SK-N-SH (cell line): ENCODE measurements at regions not wholly inside any gene's neighbourhood (a gene's known extent, or its start where the extent isn't known, plus 50 kb on each side); places are given as distances from the start of the nearest gene placed in this dataset.
"Not testable (repeated sequence)": the region's sequence is repeated elsewhere in the genome, so short reads cannot be mapped to it uniquely, and the experiment has no call there.

Source experiments
- CTCF ChIA-PET: fragments of 300-600, 350-600 bp; formaldehyde crosslinking; extraction: SDS; loops from one replicate; lab custom pipeline; 2021; lab: Yijun Ruan, JAX
- POLR2A ChIA-PET: fragments of 350-600 bp; sonication (Branson Sonifier 250); formaldehyde crosslinking; extraction: SDS; loops from one replicate; lab custom pipeline; 2020; ENCODE audit warnings: antibody characterized with exemption, inconsistent platforms; lab: Yijun Ruan, JAX
- DNase-seq: peaks from one replicate; pipeline ENCODE4 v3.0.0; 2012
- H2AFZ ChIP-seq: fragments of 200-600 bp; sonication (generic); 2 replicates; pipeline ENCODE4 v1.8.1; 2016; ENCODE audit warnings: antibody characterized with exemption, mild to moderate bottlenecking, low read depth
- H3F3A ChIP-seq: fragments of 200-600 bp; sonication (generic); replicated peaks from 2 replicates; pipeline ENCODE3; 2016; ENCODE audit warnings: antibody characterized with exemption, mild to moderate bottlenecking; ENCODE audit not compliant: insufficient read depth
- H3K27ac ChIP-seq, 2 experiments: fragments of 200-500 bp in 1 of 2; fragments of 200-600 bp in 1 of 2; sonication (Bioruptor generic) in 1 of 2; sonication (generic), shearing (Covaris generic) in 1 of 2; 2 replicates each; pipeline versions ENCODE4 v1.5.1 to v1.6.1; 2014 to 2016; ENCODE audit warnings: low read depth in 2 of 2, inconsistent platforms in 1 of 2, low read length in 1 of 2, mild to moderate bottlenecking in 1 of 2, mixed read lengths in 1 of 2
- H3K27me3 ChIP-seq: fragments of 200-600 bp; sonication (generic), shearing (Covaris generic); 2 replicates; pipeline ENCODE4 v1.6.1; 2016; ENCODE audit warnings: mixed run types; ENCODE audit not compliant: insufficient read depth
- H3K36me3 ChIP-seq, 2 experiments: fragments of 200-500 bp in 1 of 2; fragments of 200-600 bp in 1 of 2; sonication (Bioruptor generic) in 1 of 2; sonication (generic) in 1 of 2; replicated peaks in 1 of 2; 2 replicates each; pipeline versions ENCODE3 to v1.5.1; 2014 to 2016; ENCODE audit warnings: low read length in 1 of 2, mild to moderate bottlenecking in 1 of 2; ENCODE audit not compliant: insufficient read depth in 2 of 2, control insufficient read depth in 1 of 2
- H3K4me1 ChIP-seq, 2 experiments: fragments of 200-500 bp in 1 of 2; fragments of 200-600 bp in 1 of 2; sonication (Bioruptor generic) in 1 of 2; sonication (generic), shearing (Covaris generic) in 1 of 2; 2 replicates each; pipeline versions ENCODE4 v1.5.1 to v1.6.1; 2014 to 2016; ENCODE audit warnings: low read depth in 1 of 2, low read length in 1 of 2, mixed run types in 1 of 2; ENCODE audit not compliant: insufficient read depth in 2 of 2, control insufficient read depth in 1 of 2
- H3K4me2 ChIP-seq: fragments of 200-600 bp; sonication (generic), shearing (Covaris generic); 2 replicates; pipeline ENCODE4 v1.6.1; 2017; ENCODE audit warnings: mixed run types
- H3K4me3 ChIP-seq, 2 experiments: fragments of 200-500 bp in 1 of 2; fragments of 200-600 bp in 1 of 2; sonication (Bioruptor generic) in 1 of 2; sonication (generic), shearing (Covaris generic) in 1 of 2; 2 replicates each; pipeline versions ENCODE4 v1.5.1 to v1.8.1; 2014 to 2016; ENCODE audit warnings: low read depth in 2 of 2, inconsistent platforms in 1 of 2, low read length in 1 of 2, mild to moderate bottlenecking in 1 of 2, mixed read lengths in 1 of 2, moderate library complexity in 1 of 2
- H3K79me2 ChIP-seq: fragments of 200-600 bp; sonication (generic); 2 replicates; pipeline ENCODE4 v1.8.1; 2017; ENCODE audit warnings: mild to moderate bottlenecking; ENCODE audit not compliant: insufficient read depth
- H3K9ac ChIP-seq: fragments of 200-600 bp; sonication (generic); 2 replicates; pipeline ENCODE4 v1.6.1; 2017; ENCODE audit warnings: mixed run types
- H3K9me2 ChIP-seq: fragments of 200-600 bp; sonication (generic); 2 replicates; pipeline ENCODE4 v1.6.1; 2017; ENCODE audit warnings: mixed run types
- H3K9me3 ChIP-seq: fragments of 200-600 bp; sonication (generic); 2 replicates; pipeline ENCODE4 v1.6.1; 2017; ENCODE audit warnings: mixed run types, mild to moderate bottlenecking, moderate library complexity
- H4K20me1 ChIP-seq: fragments of 200-600 bp; sonication (generic); 2 replicates; pipeline ENCODE4 v1.6.1; 2017; ENCODE audit warnings: mild to moderate bottlenecking, mixed run types; ENCODE audit not compliant: insufficient read depth
- WGBS: methylation state at CpG from one replicate; pipeline ENCODE4 v1.1.6; 2017; ENCODE audit warnings: low lambda C conversion rate; 5-methylcytosine and 5-hydroxymethylcytosine counted together

GRCh38 chr9:39533763-39534548, 178.5 kb downstream of the SPATA31A1 start:
- H4K20me1 ChIP-seq, H3K27me3 ChIP-seq, CTCF ChIA-PET, H2AFZ ChIP-seq, H3K9me2 ChIP-seq, H3K9me3 ChIP-seq, POLR2A ChIA-PET, H3K79me2 ChIP-seq, H3K27ac ChIP-seq, H3K4me2 ChIP-seq, H3K36me3 ChIP-seq, H3F3A ChIP-seq, H3K4me1 ChIP-seq, H3K4me3 ChIP-seq, DNase-seq, H3K9ac ChIP-seq: not testable (repeated sequence)
- WGBS = 93% methylated on average over 14 of the region's 38 CpGs

- H3K9ac ChIP-seq, POLR2A ChIA-PET, H3K4me3 ChIP-seq: not testable (repeated sequence)
Observed at GRCh38 chr9:39534897-39535296, 179.4 kb downstream of the SPATA31A1 start.

GRCh38 chr9:39542157-39542556, 186.7 kb downstream of the SPATA31A1 start:
- H3K9me3 ChIP-seq, H3K79me2 ChIP-seq, H2AFZ ChIP-seq, H3K27me3 ChIP-seq, H3K4me3 ChIP-seq, H4K20me1 ChIP-seq, H3K27ac ChIP-seq, DNase-seq, POLR2A ChIA-PET, H3K4me2 ChIP-seq, H3K9ac ChIP-seq, H3K36me3 ChIP-seq, CTCF ChIA-PET, H3K9me2 ChIP-seq, H3F3A ChIP-seq, H3K4me1 ChIP-seq: not testable (repeated sequence)
- 7% methylated on average over 1 of the region's 1 CpG for WGBS

More at GRCh38 chr9:39534897-39535296, 179.4 kb downstream of the SPATA31A1 start:
- H3K4me1 ChIP-seq, H3K4me2 ChIP-seq, H3K9me2 ChIP-seq, H3F3A ChIP-seq, H3K79me2 ChIP-seq, H4K20me1 ChIP-seq, H2AFZ ChIP-seq, H3K27me3 ChIP-seq, H3K27ac ChIP-seq, CTCF ChIA-PET, DNase-seq, H3K9me3 ChIP-seq, H3K36me3 ChIP-seq: not testable (repeated sequence)
- 65% methylated on average over 11 of the region's 11 CpGs for WGBS

GRCh38 chr9:39545079-39545478, 189.6 kb downstream of the SPATA31A1 start:
- DNase-seq, H3K9me2 ChIP-seq, H3K27me3 ChIP-seq, H3K4me2 ChIP-seq, CTCF ChIA-PET, H3F3A ChIP-seq, H3K27ac ChIP-seq, H4K20me1 ChIP-seq, H2AFZ ChIP-seq, H3K4me1 ChIP-seq, POLR2A ChIA-PET, H3K36me3 ChIP-seq, H3K9me3 ChIP-seq, H3K9ac ChIP-seq, H3K79me2 ChIP-seq, H3K4me3 ChIP-seq: not testable (repeated sequence)

GRCh38 chr9:39550573-39550972, 195.1 kb downstream of the SPATA31A1 start:
- H3K4me2 ChIP-seq, H3K27ac ChIP-seq, H3K4me3 ChIP-seq, CTCF ChIA-PET, DNase-seq, H3K4me1 ChIP-seq, H3K27me3 ChIP-seq, H4K20me1 ChIP-seq, POLR2A ChIA-PET, H3K79me2 ChIP-seq, H3K36me3 ChIP-seq, H3F3A ChIP-seq, H3K9me3 ChIP-seq, H3K9ac ChIP-seq, H3K9me2 ChIP-seq: not testable (repeated sequence)
- peak overlapping the region; percentile 57; the same call in 1 of the 2 replicates for H2AFZ ChIP-seq
- 35% methylated on average over 2 of the region's 2 CpGs for WGBS

- H3K79me2 ChIP-seq, H4K20me1 ChIP-seq, H3K9ac ChIP-seq, H3F3A ChIP-seq, H3K4me3 ChIP-seq, H3K4me2 ChIP-seq, H3K9me3 ChIP-seq, H3K27ac ChIP-seq, DNase-seq, H3K4me1 ChIP-seq, H3K27me3 ChIP-seq, CTCF ChIA-PET, H3K36me3 ChIP-seq, H2AFZ ChIP-seq, POLR2A ChIA-PET, H3K9me2 ChIP-seq: not testable (repeated sequence)
- 85% methylated on average over 1 of the region's 1 CpG for WGBS
Observed at GRCh38 chr9:39551544-39551943, 196.1 kb downstream of the SPATA31A1 start.
